Osteoblast (primary cell): ENCODE measurements at regions not wholly inside any gene's neighbourhood (a gene's known extent, or its start where the extent isn't known, plus 50 kb on each side); places are given as distances from the start of the nearest gene placed in this dataset.

Experiments used
- DNase-seq: peaks from one replicate; pipeline ENCODE4 v3.0.0; 2011; ENCODE audit warnings: low spot score, mixed read lengths; ENCODE audit not compliant: insufficient read length; ENCODE audit errors: missing footprints
- H2AFZ ChIP-seq: 2 replicates; pipeline ENCODE4 v1.6.0; 2011; ENCODE audit warnings: mild to moderate bottlenecking, low read length
- H3K27ac ChIP-seq: 2 replicates; pipeline ENCODE4 v1.5.1; 2011; ENCODE audit warnings: mild to moderate bottlenecking, low read depth, low read length, moderate library complexity
- H3K27me3 ChIP-seq: 2 replicates; pipeline ENCODE4 v1.6.0; 2012; ENCODE audit warnings: mild to moderate bottlenecking, control low read depth, inconsistent platforms, low read length, moderate library complexity; ENCODE audit not compliant: insufficient read depth
- H3K36me3 ChIP-seq: 2 replicates; pipeline ENCODE4 v1.5.1; 2011; ENCODE audit warnings: mild to moderate bottlenecking, low read length, control low read depth, moderate library complexity; ENCODE audit not compliant: insufficient read depth
- H3K4me1 ChIP-seq: 2 replicates; pipeline ENCODE4 v1.5.1; 2011; ENCODE audit warnings: mild to moderate bottlenecking, low read length, control low read depth, moderate library complexity; ENCODE audit not compliant: insufficient read depth
- H3K4me2 ChIP-seq: 2 replicates; pipeline ENCODE4 v1.6.0; 2011; ENCODE audit warnings: mild to moderate bottlenecking, low read length; ENCODE audit not compliant: insufficient read depth
- H3K4me3 ChIP-seq: fragments of 200-600 bp; sonication (generic); 3 replicates; pipeline ENCODE4 v1.5.1; 2012; ENCODE audit warnings: mild to moderate bottlenecking, low read length, inconsistent platforms; ENCODE audit not compliant: insufficient read depth
- H3K79me2 ChIP-seq: 2 replicates; pipeline ENCODE4 v1.6.0; 2012; ENCODE audit warnings: mild to moderate bottlenecking, low read length, control low read depth, inconsistent platforms; ENCODE audit not compliant: insufficient read depth
- H3K9me3 ChIP-seq: 2 replicates; pipeline ENCODE4 v1.5.1; 2011; ENCODE audit warnings: low read depth, low read length, control low read depth
- H4K20me1 ChIP-seq: 2 replicates; pipeline ENCODE4 v1.6.0; 2012; ENCODE audit warnings: mild to moderate bottlenecking, low read length, control low read depth; ENCODE audit not compliant: insufficient read depth
- CTCF ChIP-seq: IDR thresholded peaks from 2 replicates; pipeline ENCODE4 v1.5.1; 2011; ENCODE audit warnings: mild to moderate bottlenecking, low read depth, low read length, moderate library complexity; ENCODE audit errors: extremely low read depth

GRCh38 chr22:48507595-48508350 is 1319.9 kb downstream of the BRD1 start:
- no peak for DNase-seq
- no peak overlapping the region for H3K27ac ChIP-seq
- no peaks in the 10 kb centered on the region for H4K20me1 ChIP-seq
- no peak overlapping the region for H2AFZ ChIP-seq
- no peak overlapping the region for H3K4me2 ChIP-seq
- H3K4me3 ChIP-seq = no peak overlapping the region
- no peaks in the 10 kb centered on the region for H3K27me3 ChIP-seq
- no peak for TF ChIP-seq CTCF
- H3K79me2 ChIP-seq = no peaks in the 10 kb centered on the region
- H3K9me3 ChIP-seq = no peaks in the 10 kb centered on the region
- no peaks in the 10 kb centered on the region for H3K4me1 ChIP-seq
- no peaks in the 10 kb centered on the region for H3K36me3 ChIP-seq

GRCh38 chr22:48507171-48507570 is 1320.5 kb downstream of the BRD1 start:
- Histone ChIP-seq H3K4me3 (no peak overlapping the region), H4K20me1 (no peaks in the 10 kb centered on the region), H3K9me3 (no peaks in the 10 kb centered on the region), H3K79me2 (no peaks in the 10 kb centered on the region), H3K4me1 (no peaks in the 10 kb centered on the region), H2AFZ (no peak overlapping the region), H3K27me3 (no peaks in the 10 kb centered on the region), H3K27ac (no peak overlapping the region), H3K36me3 (no peaks in the 10 kb centered on the region), H3K4me2 (no peak overlapping the region)
- no peak for DNase-seq
- no peak for TF ChIP-seq CTCF

GRCh38 chr22:48506506-48507145 is 1321.0 kb downstream of the BRD1 start:
- DNase-seq = no peak
- TF ChIP-seq CTCF = no peak
- Histone ChIP-seq H3K36me3 (no peaks in the 10 kb centered on the region), H3K79me2 (no peaks in the 10 kb centered on the region), H2AFZ (no peak overlapping the region), H3K27ac (no peak overlapping the region), H3K27me3 (no peaks in the 10 kb centered on the region), H3K9me3 (no peaks in the 10 kb centered on the region), H3K4me2 (no peak overlapping the region), H3K4me3 (no peak overlapping the region), H4K20me1 (no peaks in the 10 kb centered on the region), H3K4me1 (no peaks in the 10 kb centered on the region)

GRCh38 chr22:48505891-48506290 is 1321.8 kb downstream of the BRD1 start:
- no peak for DNase-seq
- Histone ChIP-seq H2AFZ (no peak overlapping the region), H3K79me2 (no peaks in the 10 kb centered on the region), H3K4me3 (no peak overlapping the region), H3K4me2 (no peak overlapping the region), H3K27ac (no peak overlapping the region), H3K4me1 (no peaks in the 10 kb centered on the region), H3K36me3 (no peaks in the 10 kb centered on the region), H4K20me1 (no peaks in the 10 kb centered on the region), H3K9me3 (no peaks in the 10 kb centered on the region), H3K27me3 (no peaks in the 10 kb centered on the region)
- no peak for TF ChIP-seq CTCF
